Fibroblast of lung (primary cell): ENCODE measurements at regions not wholly inside any gene's neighbourhood (a gene's known extent, or its start where the extent isn't known, plus 50 kb on each side); places are given as distances from the start of the nearest gene placed in this dataset.

Source experiments
- EZH2 ChIP-seq: IDR thresholded peaks from 2 replicates; pipeline ENCODE4 v1.5.1; 2012; ENCODE audit warnings: low read length, control low read depth, mild to moderate bottlenecking; ENCODE audit errors: missing control alignments
- TF ChIP-seq, protein P1 (sequence below), 2 donors: IDR thresholded peaks in 1 of 2; conservative IDR thresholded peaks in 1 of 2; 1 replicate in 1 of 2; 2 replicates in 1 of 2; pipeline ENCODE4 v1.5.1; 2011 to 2012; ENCODE audit warnings: low read length in 2 of 2, control low read depth in 1 of 2, inconsistent platforms in 1 of 2, low read depth in 1 of 2, mild to moderate bottlenecking in 1 of 2

GRCh38 chr4:57190601-57191481, 80.7 kb upstream of the IGFBP7 start:
- no peak for TF ChIP-seq EZH2
- TF ChIP-seq, protein P1, sequence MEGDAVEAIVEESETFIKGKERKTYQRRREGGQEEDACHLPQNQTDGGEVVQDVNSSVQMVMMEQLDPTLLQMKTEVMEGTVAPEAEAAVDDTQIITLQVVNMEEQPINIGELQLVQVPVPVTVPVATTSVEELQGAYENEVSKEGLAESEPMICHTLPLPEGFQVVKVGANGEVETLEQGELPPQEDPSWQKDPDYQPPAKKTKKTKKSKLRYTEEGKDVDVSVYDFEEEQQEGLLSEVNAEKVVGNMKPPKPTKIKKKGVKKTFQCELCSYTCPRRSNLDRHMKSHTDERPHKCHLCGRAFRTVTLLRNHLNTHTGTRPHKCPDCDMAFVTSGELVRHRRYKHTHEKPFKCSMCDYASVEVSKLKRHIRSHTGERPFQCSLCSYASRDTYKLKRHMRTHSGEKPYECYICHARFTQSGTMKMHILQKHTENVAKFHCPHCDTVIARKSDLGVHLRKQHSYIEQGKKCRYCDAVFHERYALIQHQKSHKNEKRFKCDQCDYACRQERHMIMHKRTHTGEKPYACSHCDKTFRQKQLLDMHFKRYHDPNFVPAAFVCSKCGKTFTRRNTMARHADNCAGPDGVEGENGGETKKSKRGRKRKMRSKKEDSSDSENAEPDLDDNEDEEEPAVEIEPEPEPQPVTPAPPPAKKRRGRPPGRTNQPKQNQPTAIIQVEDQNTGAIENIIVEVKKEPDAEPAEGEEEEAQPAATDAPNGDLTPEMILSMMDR (conservative IDR thresholded peaks at IDR 0.05 in 1 of 2, IDR thresholded peaks at IDR 0.05 in 1 of 2; ENCODE audit: low read depth in 1 of 2, low read length in 2 of 2), result peak; percentile 40 to 70
